ENCODE measurements at regions not wholly inside any gene's neighbourhood (a gene's known extent, or its start where the extent isn't known, plus 50 kb on each side); places are given as distances from the start of the nearest gene placed in this dataset.

- Histone ChIP-seq H3K27me3 (ENCODE audit: control insufficient read depth, extremely low read depth, insufficient read depth, low read length) (no peaks in the 10 kb centered on the region), H3K79me2 (ENCODE audit: control insufficient read depth, insufficient read depth, low read length) (no peaks in the 10 kb centered on the region), H2AFZ (ENCODE audit: control insufficient read depth, low read length) (no peak overlapping the region), H3K9me3 (ENCODE audit: control insufficient read depth, low read depth, low read length) (no peaks in the 10 kb centered on the region), H3K9me1 (ENCODE audit: control insufficient read depth, extremely low read depth, insufficient read depth, low read length) (no peaks in the 10 kb centered on the region), H3K4me2 (ENCODE audit: control insufficient read depth, extremely low read depth, insufficient read depth, low read depth, low read length) (no peak overlapping the region), H3K36me3 (ENCODE audit: control insufficient read depth in 2 of 2, extremely low read depth in 1 of 2, insufficient read depth in 2 of 2, low read length in 2 of 2) (no peaks in the 10 kb centered on the region), H3K4me3 (ENCODE audit: control insufficient read depth in 2 of 3, extremely low read depth in 1 of 3, insufficient read depth in 2 of 3, low read depth in 1 of 3, low read length in 3 of 3) (no peak overlapping the region), H4K20me1 (ENCODE audit: control insufficient read depth, extremely low read depth, insufficient read depth, low read length) (no peaks in the 10 kb centered on the region), H3K9ac (ENCODE audit: control insufficient read depth, extremely low read depth, insufficient read depth, low read length) (no peak overlapping the region), H3K27ac (ENCODE audit: control insufficient read depth, insufficient read depth, low read length) (no peak overlapping the region), H3K4me1 (ENCODE audit: control insufficient read depth, extremely low read depth, insufficient read depth, low read length) (no peaks in the 10 kb centered on the region)
- FAIRE-seq, result no peak
- dilution Hi-C loops (cut with MboI; ENCODE audit: extremely low pct_ligation_motif_present, low sequenced_read_pairs), result no loop called here
- DNase-seq (ENCODE audit: low read depth, low spot score), result no peak
- no peak for TF ChIP-seq CTCF (optimal IDR thresholded peaks at IDR 0.05 in 1 of 3, IDR thresholded peaks at IDR 0.05 in 1 of 3, conservative IDR thresholded peaks at IDR 0.05 in 1 of 3; ENCODE audit: extremely low read depth in 1 of 3, insufficient read depth in 2 of 3, low read length in 3 of 3)
- no peak for TF ChIP-seq EZH2 (IDR thresholded peaks at IDR 0.05; ENCODE audit: low read length)
Observed at GRCh38 chr11:92313784-92314183, 89.2 kb downstream of the FAT3 start.

GRCh38 chr11:92314499-92314898, 89.9 kb downstream of the FAT3 start:
- H3K4me1 ChIP-seq (ENCODE audit: control insufficient read depth, extremely low read depth, insufficient read depth, low read length), result no peaks in the 10 kb centered on the region
- no peak overlapping the region for H3K4me2 ChIP-seq (ENCODE audit: control insufficient read depth, extremely low read depth, insufficient read depth, low read depth, low read length)
- no peak for TF ChIP-seq EZH2 (IDR thresholded peaks at IDR 0.05; ENCODE audit: low read length)
- no peak for TF ChIP-seq CTCF (optimal IDR thresholded peaks at IDR 0.05 in 1 of 3, IDR thresholded peaks at IDR 0.05 in 1 of 3, conservative IDR thresholded peaks at IDR 0.05 in 1 of 3; ENCODE audit: extremely low read depth in 1 of 3, insufficient read depth in 2 of 3, low read length in 3 of 3)
- H3K27ac ChIP-seq (ENCODE audit: control insufficient read depth, insufficient read depth, low read length), result no peak overlapping the region
- no peaks in the 10 kb centered on the region for H3K27me3 ChIP-seq (ENCODE audit: control insufficient read depth, extremely low read depth, insufficient read depth, low read length)
- dilution Hi-C loops (cut with MboI; ENCODE audit: extremely low pct_ligation_motif_present, low sequenced_read_pairs), result no loop called here
- H3K9me3 ChIP-seq (ENCODE audit: control insufficient read depth, low read depth, low read length), result no peaks in the 10 kb centered on the region
- H3K4me3 ChIP-seq (ENCODE audit: control insufficient read depth in 2 of 3, extremely low read depth in 1 of 3, insufficient read depth in 2 of 3, low read depth in 1 of 3, low read length in 3 of 3), result no peak overlapping the region
- H4K20me1 ChIP-seq (ENCODE audit: control insufficient read depth, extremely low read depth, insufficient read depth, low read length), result no peaks in the 10 kb centered on the region
- FAIRE-seq (no peak), DNase-seq (ENCODE audit: low read depth, low spot score) (no peak)
- no peak overlapping the region for H3K9ac ChIP-seq (ENCODE audit: control insufficient read depth, extremely low read depth, insufficient read depth, low read length)
- no peaks in the 10 kb centered on the region for H3K9me1 ChIP-seq (ENCODE audit: control insufficient read depth, extremely low read depth, insufficient read depth, low read length)
- H3K79me2 ChIP-seq (ENCODE audit: control insufficient read depth, insufficient read depth, low read length), result no peaks in the 10 kb centered on the region
- H3K36me3 ChIP-seq (ENCODE audit: control insufficient read depth in 2 of 2, extremely low read depth in 1 of 2, insufficient read depth in 2 of 2, low read length in 2 of 2), result no peaks in the 10 kb centered on the region
- no peak overlapping the region for H2AFZ ChIP-seq (ENCODE audit: control insufficient read depth, low read length)

Data from keratinocyte (primary cell).